Ascending aorta (tissue), 2 donors: ENCODE measurements at regions not wholly inside any gene's neighbourhood (a gene's known extent, or its start where the extent isn't known, plus 50 kb on each side); places are given as distances from the start of the nearest gene placed in this dataset.
"Not testable (repeated sequence)": the region's sequence is repeated elsewhere in the genome, so short reads cannot be mapped to it uniquely, and the experiment has no call there.

Source experiments
- DNase-seq, 2 donors: peaks; one replicate each; pipeline ENCODE4 v3.0.0-alpha.2; 2019; ENCODE audit warnings: low spot score in 2 of 2
- H3K27ac ChIP-seq, 2 donors: fragments of 200-600 bp; sonication (generic); one replicate each; pipeline ENCODE4 v1.5.1; 2016 to 2017; ENCODE audit warnings: mild to moderate bottlenecking in 1 of 2
- H3K27me3 ChIP-seq: fragments of 200-600 bp; sonication (generic); one replicate; pipeline ENCODE4 v1.5.1; 2017
- H3K36me3 ChIP-seq, 2 donors: fragments of 200-600 bp; sonication (generic); one replicate each; pipeline ENCODE4 v1.5.1; 2016
- H3K4me1 ChIP-seq, 2 donors: fragments of 200-600 bp; sonication (generic); one replicate each; pipeline ENCODE4 v1.5.1; 2016 to 2017; ENCODE audit warnings: mild to moderate bottlenecking in 1 of 2
- H3K4me3 ChIP-seq, 2 donors: fragments of 200-600 bp; sonication (generic); one replicate each; pipeline ENCODE4 v1.5.1; 2016 to 2017; ENCODE audit warnings: mild to moderate bottlenecking in 1 of 2
- H3K9me3 ChIP-seq, 2 donors: fragments of 200-600 bp; sonication (generic); one replicate each; pipeline ENCODE4 v1.5.1; 2016
- CTCF ChIP-seq, 3 experiments: fragments of 200-600 bp in 2 of 3; fragments of 450-650 bp in 1 of 3; sonication (generic) in 2 of 3; IDR thresholded peaks; one replicate each; pipeline ENCODE4 v1.5.1; 2016 to 2019; ENCODE audit warnings: antibody characterized with exemption in 3 of 3, mild to moderate bottlenecking in 1 of 3, moderate library complexity in 1 of 3
- intact Hi-C: fragments of 100-400 bp; cut with DNase I; formaldehyde crosslinking; loops from one replicate; pipeline ENCODE4 v1.15.1; 2023

DNA sequence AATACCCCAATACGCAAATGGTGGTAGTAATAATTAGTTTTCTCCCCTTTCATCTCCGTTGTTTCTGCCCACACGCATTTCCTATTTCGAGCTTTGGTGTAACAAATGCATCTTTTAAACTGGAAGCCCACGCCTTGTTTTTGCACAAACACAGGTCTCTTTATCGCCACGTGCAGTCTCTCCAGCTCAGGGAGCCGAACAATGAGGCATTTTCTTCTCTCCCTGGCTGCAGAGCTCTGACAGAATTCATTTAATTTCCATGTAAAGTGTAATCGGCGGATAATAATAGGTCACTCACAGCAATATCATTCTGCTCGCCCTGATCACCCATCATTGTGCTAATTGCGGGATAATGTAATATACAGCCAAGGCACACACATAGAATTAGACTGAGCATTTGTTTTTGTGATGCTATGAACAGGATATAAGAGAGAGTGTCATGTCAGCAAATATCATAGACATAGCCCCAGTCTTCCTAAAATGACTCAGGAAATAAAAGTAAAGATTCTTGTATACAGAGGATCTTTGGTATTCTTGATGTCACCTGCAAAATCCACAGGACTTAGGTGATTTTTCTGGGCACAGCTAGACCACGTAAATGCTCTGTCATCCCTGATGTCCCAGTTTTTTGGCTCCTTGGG, 452.6 kb upstream of the CDH11 start:
- Histone ChIP-seq H3K27ac (no peak overlapping the region), H3K4me1 (no peaks in the 10 kb centered on the region), H3K9me3 (peaks cover 0 to 9% of the 10 kb centered on the region in 2 donors), H3K27me3 (no peaks in the 10 kb centered on the region), H3K4me3 (no peak overlapping the region), H3K36me3 (no peaks in the 10 kb centered on the region)
- no peak for DNase-seq
- intact Hi-C loops = no loop called here
- TF ChIP-seq CTCF (IDR thresholded peaks at IDR 0.05) = no peak

GRCh38 chr16:65572156-65572555, 450.3 kb upstream of the CDH11 start:
- intact Hi-C loops = no loop called here
- Histone ChIP-seq H3K36me3 (no peaks in the 10 kb centered on the region), H3K4me1 (no peaks in the 10 kb centered on the region), H3K4me3 (no peak overlapping the region), H3K27me3 (no peaks in the 10 kb centered on the region), H3K9me3 (peaks cover 0 to 11% of the 10 kb centered on the region in 2 donors), H3K27ac (no peak overlapping the region)
- no peak for DNase-seq
- no peak for TF ChIP-seq CTCF (IDR thresholded peaks at IDR 0.05)

DNA sequence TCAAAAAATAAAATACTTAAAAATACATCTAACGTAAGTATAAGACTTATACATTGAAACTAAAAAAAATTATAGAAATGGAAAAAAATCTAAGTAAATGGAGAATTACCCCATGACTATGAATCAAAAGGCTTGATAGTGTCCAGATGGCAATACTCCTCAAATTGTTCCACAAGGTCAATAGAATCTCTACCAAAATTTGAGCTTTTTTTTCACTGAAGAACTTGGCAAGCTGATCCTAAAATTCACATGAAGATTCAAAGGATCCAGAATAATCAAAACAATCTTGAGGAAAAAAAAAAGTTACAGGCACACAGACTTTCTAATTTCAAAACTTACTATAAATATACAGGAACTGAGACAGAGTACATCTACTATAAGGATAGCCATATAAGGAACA, 448.4 kb upstream of the CDH11 start:
- no peaks in the 10 kb centered on the region for H3K36me3 ChIP-seq
- no peak for TF ChIP-seq CTCF (IDR thresholded peaks at IDR 0.05)
- H3K4me3 ChIP-seq = no peak overlapping the region
- no peaks in the 10 kb centered on the region for H3K4me1 ChIP-seq
- no peaks in the 10 kb centered on the region for H3K27me3 ChIP-seq
- H3K27ac ChIP-seq = no peak overlapping the region
- DNase-seq = no peak
- intact Hi-C loops = no loop called here
- peaks cover 0 to 11% of the 10 kb centered on the region in 2 donors for H3K9me3 ChIP-seq

GRCh38 chr16:65559846-65560245, 438.0 kb upstream of the CDH11 start:
- intact Hi-C loops = no loop called here

DNA sequence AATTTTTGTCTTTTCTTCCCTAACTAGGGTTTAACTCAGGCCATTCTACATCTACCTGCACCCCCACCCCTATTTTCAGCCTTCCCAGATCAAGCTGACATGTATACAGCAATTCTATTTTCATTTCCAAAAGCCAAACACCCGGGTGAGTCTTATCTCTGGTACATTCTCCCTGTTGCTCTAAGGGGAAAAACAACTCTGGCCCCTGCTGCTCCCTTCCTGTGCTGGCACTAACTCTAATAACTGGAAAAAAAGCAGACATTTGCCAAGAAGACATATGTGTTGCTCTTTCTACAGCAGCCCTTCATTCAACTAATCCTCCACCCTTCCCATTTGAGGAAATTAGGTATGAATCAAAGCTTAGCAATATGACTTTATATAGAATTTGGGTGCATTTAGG, 427.8 kb upstream of the CDH11 start:
- H3K27me3 ChIP-seq, H3K4me3 ChIP-seq, H3K36me3 ChIP-seq, H3K27ac ChIP-seq, intact Hi-C loops, DNase-seq, H3K9me3 ChIP-seq: not testable (repeated sequence)
- H3K4me1 ChIP-seq = peaks cover 0 to 11% of the 10 kb centered on the region in 2 donors

More at GRCh38 chr16:65559846-65560245, 438.0 kb upstream of the CDH11 start:
- H3K4me1 ChIP-seq = no peaks in the 10 kb centered on the region
- no peaks in the 10 kb centered on the region for H3K27me3 ChIP-seq
- no peaks in the 10 kb centered on the region for H3K9me3 ChIP-seq
- H3K36me3 ChIP-seq = no peaks in the 10 kb centered on the region
- DNase-seq = no peak
- H3K4me3 ChIP-seq = no peak overlapping the region
- H3K27ac ChIP-seq = no peak overlapping the region
- no peak for TF ChIP-seq CTCF (IDR thresholded peaks at IDR 0.05)

- TF ChIP-seq CTCF (IDR thresholded peaks at IDR 0.05) = no peak
- DNase-seq = no peak
- Histone ChIP-seq H3K27me3 (no peaks in the 10 kb centered on the region), H3K9me3 (no peaks in the 10 kb centered on the region), H3K4me3 (no peak overlapping the region), H3K4me1 (peaks cover 0 to 11% of the 10 kb centered on the region in 2 donors), H3K27ac (no peak overlapping the region), H3K36me3 (no peaks in the 10 kb centered on the region)
- intact Hi-C loops = no loop called here
Observed at GRCh38 chr16:65548470-65548869, 426.6 kb upstream of the CDH11 start.
